ENCODE measurements at regions not wholly inside any gene's neighbourhood (a gene's known extent, or its start where the extent isn't known, plus 50 kb on each side); places are given as distances from the start of the nearest gene placed in this dataset.

- H3K4me3 ChIP-seq (ENCODE audit: low read depth, low read length) = no peak overlapping the region
- TF ChIP-seq ZNF335 (tag by site-specific recombination; conservative IDR thresholded peaks at IDR 0.05) (no peak), KLF1 (tag by site-specific recombination; IDR thresholded peaks at IDR 0.05) (no peak), ZNF169 (tag by site-specific recombination; IDR thresholded peaks at IDR 0.05) (no peak), SCRT2 (tag by site-specific recombination; IDR thresholded peaks at IDR 0.05) (no peak), ZNF571 (tag by site-specific recombination; IDR thresholded peaks at IDR 0.05) (no peak), ZNF777 (tag by site-specific recombination; IDR thresholded peaks at IDR 0.05; ENCODE audit: borderline replicate concordance) (no peak), ZNF510 (tag by site-specific recombination; IDR thresholded peaks at IDR 0.05; ENCODE audit: insufficient replicate concordance) (no peak), ZNF785 (tag by site-specific recombination; IDR thresholded peaks at IDR 0.05) (no peak), ZNF184 (tag by site-specific recombination; IDR thresholded peaks at IDR 0.05) (no peak), ZNF202 (tag by site-specific recombination; IDR thresholded peaks at IDR 0.05; ENCODE audit: borderline replicate concordance) (no peak), ZNF132 (tag by site-specific recombination; IDR thresholded peaks at IDR 0.05; ENCODE audit: borderline replicate concordance) (no peak), ZNF350 (tag by site-specific recombination; IDR thresholded peaks at IDR 0.05) (no peak), ZNF433 (tag by site-specific recombination; IDR thresholded peaks at IDR 0.05; ENCODE audit: low read depth) (no peak), ZSCAN18 (tag by site-specific recombination; IDR thresholded peaks at IDR 0.05) (no peak), ZNF660 (tag by site-specific recombination; IDR thresholded peaks at IDR 0.05) (no peak)
- TF ChIP-seq, protein P1, sequence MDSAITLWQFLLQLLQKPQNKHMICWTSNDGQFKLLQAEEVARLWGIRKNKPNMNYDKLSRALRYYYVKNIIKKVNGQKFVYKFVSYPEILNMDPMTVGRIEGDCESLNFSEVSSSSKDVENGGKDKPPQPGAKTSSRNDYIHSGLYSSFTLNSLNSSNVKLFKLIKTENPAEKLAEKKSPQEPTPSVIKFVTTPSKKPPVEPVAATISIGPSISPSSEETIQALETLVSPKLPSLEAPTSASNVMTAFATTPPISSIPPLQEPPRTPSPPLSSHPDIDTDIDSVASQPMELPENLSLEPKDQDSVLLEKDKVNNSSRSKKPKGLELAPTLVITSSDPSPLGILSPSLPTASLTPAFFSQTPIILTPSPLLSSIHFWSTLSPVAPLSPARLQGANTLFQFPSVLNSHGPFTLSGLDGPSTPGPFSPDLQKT (IDR thresholded peaks at IDR 0.05; ENCODE audit: borderline replicate concordance, low read depth, low read length) = no peak
- H3K4me1 ChIP-seq (ENCODE audit: control insufficient read depth, insufficient read depth, low read length) = no peaks in the 10 kb centered on the region; the same call in 1 of the 2 replicates
- CTCF ChIA-PET = no interaction called here
- POLR2A ChIA-PET = no interaction called here
- H3K27ac ChIP-seq (ENCODE audit: extremely low read depth, low read depth, low read length) = no peak overlapping the region
- no peaks in the 10 kb centered on the region for H3K36me3 ChIP-seq (ENCODE audit: control insufficient read depth in 2 of 2, insufficient read depth in 1 of 2, low read length in 2 of 2)
- H3K9me3 ChIP-seq (ENCODE audit: control insufficient read depth, insufficient read depth, low read depth, low read length) = no peaks in the 10 kb centered on the region
Observed at GRCh38 chr4:108240366-108240765, 71.6 kb upstream of the LEF1 start.

GRCh38 chr4:108237693-108238092 lies 69.0 kb upstream of the LEF1 start:
- POLR2A ChIA-PET = no interaction called here
- H3K4me3 ChIP-seq (ENCODE audit: low read depth, low read length) = no peak overlapping the region
- H3K27ac ChIP-seq (ENCODE audit: extremely low read depth, low read depth, low read length) = no peak overlapping the region
- H3K9me3 ChIP-seq (ENCODE audit: control insufficient read depth, insufficient read depth, low read depth, low read length) = no peaks in the 10 kb centered on the region
- CTCF ChIA-PET = no interaction called here
- H3K4me1 ChIP-seq (ENCODE audit: control insufficient read depth, insufficient read depth, low read length) = no peaks in the 10 kb centered on the region; the same call in 1 of the 2 replicates
- H3K36me3 ChIP-seq (ENCODE audit: control insufficient read depth in 2 of 2, insufficient read depth in 1 of 2, low read length in 2 of 2) = no peaks in the 10 kb centered on the region
- TF ChIP-seq PRDM4 (tag by site-specific recombination; IDR thresholded peaks at IDR 0.05) (no peak), ZNF114 (tag by site-specific recombination; IDR thresholded peaks at IDR 0.05) (no peak), GLI4 (tag by site-specific recombination; IDR thresholded peaks at IDR 0.05) (no peak), PRDM6 (tag by site-specific recombination; IDR thresholded peaks at IDR 0.05) (peak; percentile 41), ZNF335 (tag by site-specific recombination; conservative IDR thresholded peaks at IDR 0.05) (0 out of 2 replicates have a peak, but pooled peaks have one; percentile 3), ZSCAN16 (tag by site-specific recombination; IDR thresholded peaks at IDR 0.05) (peak; percentile 75; the same call in 1 of the 2 replicates), ZNF777 (tag by site-specific recombination; IDR thresholded peaks at IDR 0.05; ENCODE audit: borderline replicate concordance) (no peak), ZNF549 (tag by site-specific recombination; IDR thresholded peaks at IDR 0.05) (no peak), KLF16 (tag by site-specific recombination; IDR thresholded peaks at IDR 0.05) (no peak), BCL6B (tag by site-specific recombination; IDR thresholded peaks at IDR 0.05) (no peak)
